ENCODE measurements at regions not wholly inside any gene's neighbourhood (a gene's known extent, or its start where the extent isn't known, plus 50 kb on each side); places are given as distances from the start of the nearest gene placed in this dataset.

DNA sequence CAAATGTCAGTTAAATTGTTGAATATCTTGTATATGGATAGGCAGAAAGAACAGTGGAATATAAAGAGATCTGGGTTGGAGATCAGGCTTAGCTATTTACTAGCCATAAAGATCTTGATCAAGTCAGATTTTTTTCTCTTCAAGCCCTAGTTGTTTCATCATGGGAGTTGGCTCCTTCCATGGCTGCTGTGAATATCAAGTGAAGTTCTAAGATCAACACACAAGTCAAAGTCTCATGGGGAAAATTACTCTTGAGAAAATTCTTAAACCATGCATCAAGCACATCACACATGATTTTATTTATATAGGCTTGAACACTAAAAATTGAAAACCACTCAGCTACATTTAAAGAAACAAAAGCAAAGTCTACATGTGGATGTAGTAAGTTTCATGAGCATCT is 79.8 kb downstream of the C1D start:
- TF ChIP-seq, protein P1, sequence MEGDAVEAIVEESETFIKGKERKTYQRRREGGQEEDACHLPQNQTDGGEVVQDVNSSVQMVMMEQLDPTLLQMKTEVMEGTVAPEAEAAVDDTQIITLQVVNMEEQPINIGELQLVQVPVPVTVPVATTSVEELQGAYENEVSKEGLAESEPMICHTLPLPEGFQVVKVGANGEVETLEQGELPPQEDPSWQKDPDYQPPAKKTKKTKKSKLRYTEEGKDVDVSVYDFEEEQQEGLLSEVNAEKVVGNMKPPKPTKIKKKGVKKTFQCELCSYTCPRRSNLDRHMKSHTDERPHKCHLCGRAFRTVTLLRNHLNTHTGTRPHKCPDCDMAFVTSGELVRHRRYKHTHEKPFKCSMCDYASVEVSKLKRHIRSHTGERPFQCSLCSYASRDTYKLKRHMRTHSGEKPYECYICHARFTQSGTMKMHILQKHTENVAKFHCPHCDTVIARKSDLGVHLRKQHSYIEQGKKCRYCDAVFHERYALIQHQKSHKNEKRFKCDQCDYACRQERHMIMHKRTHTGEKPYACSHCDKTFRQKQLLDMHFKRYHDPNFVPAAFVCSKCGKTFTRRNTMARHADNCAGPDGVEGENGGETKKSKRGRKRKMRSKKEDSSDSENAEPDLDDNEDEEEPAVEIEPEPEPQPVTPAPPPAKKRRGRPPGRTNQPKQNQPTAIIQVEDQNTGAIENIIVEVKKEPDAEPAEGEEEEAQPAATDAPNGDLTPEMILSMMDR (IDR thresholded peaks at IDR 0.05; ENCODE audit: insufficient read depth, low read depth, low read length, missing control alignments) = no peak
- H3K4me3 ChIP-seq (ENCODE audit: low read depth, low read length) = no peak overlapping the region
- DNase-seq (ENCODE audit: low read depth) = no peak

DNA sequence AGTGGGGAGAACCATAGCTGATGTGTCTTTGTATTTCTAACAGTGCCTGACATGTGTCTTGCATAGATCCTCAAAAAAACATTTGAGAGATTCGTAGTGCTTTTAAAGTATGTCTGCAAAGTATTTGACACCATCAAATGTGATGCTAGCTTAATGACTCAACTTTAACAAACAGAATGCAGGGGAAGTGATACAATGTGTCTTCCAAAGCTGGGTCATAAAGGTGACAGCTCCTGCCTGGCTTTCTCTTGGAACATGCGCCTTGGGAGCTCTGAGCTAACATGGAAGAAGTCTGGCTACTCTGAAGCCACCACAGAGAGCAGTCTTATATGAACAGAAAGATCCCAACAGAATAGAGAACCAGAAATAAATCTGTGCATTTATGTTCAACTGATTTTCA is 78.2 kb downstream of the C1D start:
- DNase-seq (ENCODE audit: low read depth) = no peak
- H3K4me3 ChIP-seq (ENCODE audit: low read depth, low read length) = no peak overlapping the region
- TF ChIP-seq, protein P1 (IDR thresholded peaks at IDR 0.05; ENCODE audit: insufficient read depth, low read depth, low read length, missing control alignments) = no peak

DNA sequence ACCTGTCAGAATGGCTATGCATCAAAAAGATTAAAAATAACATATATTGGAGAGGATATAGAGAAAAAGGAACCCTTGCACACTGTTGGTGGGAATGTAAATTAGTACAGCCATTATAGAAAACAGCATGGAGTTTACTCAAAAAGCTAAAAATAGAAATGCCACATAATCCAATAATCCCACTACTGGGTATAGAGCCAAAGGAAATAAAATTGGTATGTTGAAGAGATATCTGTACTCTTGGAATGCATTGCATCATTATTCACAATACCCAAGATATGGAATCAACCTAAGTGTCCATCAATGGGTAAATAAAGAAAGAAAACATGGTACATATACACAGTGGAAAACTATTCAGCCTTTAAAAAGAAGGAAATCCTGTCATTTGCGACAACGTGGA is 77.2 kb downstream of the C1D start:
- DNase-seq (ENCODE audit: low read depth) = no peak
- TF ChIP-seq, protein P1 (IDR thresholded peaks at IDR 0.05; ENCODE audit: insufficient read depth, low read depth, low read length, missing control alignments) = no peak
- no peak overlapping the region for H3K4me3 ChIP-seq (ENCODE audit: low read depth, low read length)

GRCh38 chr2:67986258-67986657 is 76.5 kb downstream of the C1D start:
- TF ChIP-seq, protein P1 (IDR thresholded peaks at IDR 0.05; ENCODE audit: insufficient read depth, low read depth, low read length, missing control alignments) = no peak
- no peak overlapping the region for H3K4me3 ChIP-seq (ENCODE audit: low read depth, low read length)
- DNase-seq (ENCODE audit: low read depth) = no peak

All from GM12865 (cell line).